ENCODE measurements at regions not wholly inside any gene's neighbourhood (a gene's known extent, or its start where the extent isn't known, plus 50 kb on each side); places are given as distances from the start of the nearest gene placed in this dataset.

- peak overlapping the region; percentile 17 to 54 for H3K4me3 ChIP-seq (ENCODE audit: low read length in 2 of 2)
Observed at GRCh38 chr17:77471984-77472461, 331.3 kb downstream of the SEC14L1 start.

GRCh38 chr17:77472468-77473310 lies 331.9 kb downstream of the SEC14L1 start:
- Histone ChIP-seq H3K9me3 (ENCODE audit: control insufficient read depth in 2 of 2, low read length in 2 of 2) (no peaks in the 10 kb centered on the region), H3K27me3 (ENCODE audit: control insufficient read depth in 1 of 2, insufficient read depth in 2 of 2, low read length in 2 of 2) (no peaks in the 10 kb centered on the region), H3K9ac (ENCODE audit: low read length in 2 of 2) (peak overlapping the region; percentile 13 to 36), H3K27ac (ENCODE audit: low read length) (peak overlapping the region; percentile 94), H3K4me3 (ENCODE audit: low read length in 2 of 2) (peak overlapping the region; percentile 17 to 54), H3K36me3 (ENCODE audit: control insufficient read depth in 2 of 2, insufficient read depth in 2 of 2, low read length in 2 of 2) (peaks cover 0 to 4% of the 10 kb centered on the region in 2 donors), H3K4me1 (ENCODE audit: control insufficient read depth, insufficient read depth, low read length) (peaks cover 77% of the 10 kb centered on the region)

More at GRCh38 chr17:77471984-77472461, 331.3 kb downstream of the SEC14L1 start:
- peak overlapping the region; percentile 13 to 36 for H3K9ac ChIP-seq (ENCODE audit: low read length in 2 of 2)
- peaks cover 72% of the 10 kb centered on the region for H3K4me1 ChIP-seq (ENCODE audit: control insufficient read depth, insufficient read depth, low read length)
- peaks cover 0 to 4% of the 10 kb centered on the region in 2 donors for H3K36me3 ChIP-seq (ENCODE audit: control insufficient read depth in 2 of 2, insufficient read depth in 2 of 2, low read length in 2 of 2)
- peak overlapping the region; percentile 94 for H3K27ac ChIP-seq (ENCODE audit: low read length)
- H3K27me3 ChIP-seq (ENCODE audit: control insufficient read depth in 1 of 2, insufficient read depth in 2 of 2, low read length in 2 of 2) = no peaks in the 10 kb centered on the region
- no peaks in the 10 kb centered on the region for H3K9me3 ChIP-seq (ENCODE audit: control insufficient read depth in 2 of 2, low read length in 2 of 2)

- H3K4me1 ChIP-seq (ENCODE audit: control insufficient read depth, insufficient read depth, low read length) = peaks cover 88% of the 10 kb centered on the region
- no peaks in the 10 kb centered on the region for H3K27me3 ChIP-seq (ENCODE audit: control insufficient read depth in 1 of 2, insufficient read depth in 2 of 2, low read length in 2 of 2)
- H3K36me3 ChIP-seq (ENCODE audit: control insufficient read depth in 2 of 2, insufficient read depth in 2 of 2, low read length in 2 of 2) = peaks cover 0 to 4% of the 10 kb centered on the region in 2 donors
- no peak overlapping the region for H3K4me3 ChIP-seq (ENCODE audit: low read length in 2 of 2)
- H3K9ac ChIP-seq (ENCODE audit: low read length in 2 of 2) = no peak overlapping the region
- H3K9me3 ChIP-seq (ENCODE audit: control insufficient read depth in 2 of 2, low read length in 2 of 2) = no peaks in the 10 kb centered on the region
- peak overlapping the region; percentile 94 for H3K27ac ChIP-seq (ENCODE audit: low read length)
Observed at GRCh38 chr17:77473615-77474226, 333.0 kb downstream of the SEC14L1 start.

- H3K9ac ChIP-seq (ENCODE audit: low read length in 2 of 2) = peak overlapping the region in 1 of 2 donors; percentile 12
- no peaks in the 10 kb centered on the region for H3K27me3 ChIP-seq (ENCODE audit: control insufficient read depth in 1 of 2, insufficient read depth in 2 of 2, low read length in 2 of 2)
- peaks cover 91% of the 10 kb centered on the region for H3K4me1 ChIP-seq (ENCODE audit: control insufficient read depth, insufficient read depth, low read length)
- peak overlapping the region; percentile 94 for H3K27ac ChIP-seq (ENCODE audit: low read length)
- peak overlapping the region in 1 of 2 donors; percentile 29 for H3K4me3 ChIP-seq (ENCODE audit: low read length in 2 of 2)
- no peaks in the 10 kb centered on the region for H3K9me3 ChIP-seq (ENCODE audit: control insufficient read depth in 2 of 2, low read length in 2 of 2)
- H3K36me3 ChIP-seq (ENCODE audit: control insufficient read depth in 2 of 2, insufficient read depth in 2 of 2, low read length in 2 of 2) = peaks cover 0 to 4% of the 10 kb centered on the region in 2 donors
Observed at GRCh38 chr17:77474292-77474988, 333.7 kb downstream of the SEC14L1 start.

GRCh38 chr17:77475016-77475976 lies 334.5 kb downstream of the SEC14L1 start:
- H3K4me1 ChIP-seq (ENCODE audit: control insufficient read depth, insufficient read depth, low read length) = peaks cover 98% of the 10 kb centered on the region
- H3K4me3 ChIP-seq (ENCODE audit: low read length in 2 of 2) = peak overlapping the region in 1 of 2 donors; percentile 40
- H3K9me3 ChIP-seq (ENCODE audit: control insufficient read depth in 2 of 2, low read length in 2 of 2) = no peaks in the 10 kb centered on the region
- peak overlapping the region; percentile 94 for H3K27ac ChIP-seq (ENCODE audit: low read length)
- no peaks in the 10 kb centered on the region for H3K27me3 ChIP-seq (ENCODE audit: control insufficient read depth in 1 of 2, insufficient read depth in 2 of 2, low read length in 2 of 2)
- peak overlapping the region; percentile 12 to 36 for H3K9ac ChIP-seq (ENCODE audit: low read length in 2 of 2)
- no peaks in the 10 kb centered on the region for H3K36me3 ChIP-seq (ENCODE audit: control insufficient read depth in 2 of 2, insufficient read depth in 2 of 2, low read length in 2 of 2)

GRCh38 chr17:77476006-77476405 lies 335.2 kb downstream of the SEC14L1 start:
- no peaks in the 10 kb centered on the region for H3K9me3 ChIP-seq (ENCODE audit: control insufficient read depth in 2 of 2, low read length in 2 of 2)
- peak overlapping the region in 1 of 2 donors; percentile 74 for H3K9ac ChIP-seq (ENCODE audit: low read length in 2 of 2)
- peak overlapping the region in 1 of 2 donors; percentile 40 for H3K4me3 ChIP-seq (ENCODE audit: low read length in 2 of 2)
- peaks cover 98% of the 10 kb centered on the region for H3K4me1 ChIP-seq (ENCODE audit: control insufficient read depth, insufficient read depth, low read length)
- H3K27ac ChIP-seq (ENCODE audit: low read length) = peak overlapping the region; percentile 94
- no peaks in the 10 kb centered on the region for H3K27me3 ChIP-seq (ENCODE audit: control insufficient read depth in 1 of 2, insufficient read depth in 2 of 2, low read length in 2 of 2)
- H3K36me3 ChIP-seq (ENCODE audit: control insufficient read depth in 2 of 2, insufficient read depth in 2 of 2, low read length in 2 of 2) = no peaks in the 10 kb centered on the region

GRCh38 chr17:77476498-77476897 lies 335.7 kb downstream of the SEC14L1 start:
- no peaks in the 10 kb centered on the region for H3K27me3 ChIP-seq (ENCODE audit: control insufficient read depth in 1 of 2, insufficient read depth in 2 of 2, low read length in 2 of 2)
- H3K4me3 ChIP-seq (ENCODE audit: low read length in 2 of 2) = peak overlapping the region in 1 of 2 donors; percentile 40
- H3K36me3 ChIP-seq (ENCODE audit: control insufficient read depth in 2 of 2, insufficient read depth in 2 of 2, low read length in 2 of 2) = no peaks in the 10 kb centered on the region
- peak overlapping the region; percentile 94 for H3K27ac ChIP-seq (ENCODE audit: low read length)
- peak overlapping the region; percentile 60 to 74 for H3K9ac ChIP-seq (ENCODE audit: low read length in 2 of 2)
- H3K9me3 ChIP-seq (ENCODE audit: control insufficient read depth in 2 of 2, low read length in 2 of 2) = no peaks in the 10 kb centered on the region
- H3K4me1 ChIP-seq (ENCODE audit: control insufficient read depth, insufficient read depth, low read length) = peaks cover 98% of the 10 kb centered on the region

GRCh38 chr17:77476931-77477805 lies 336.4 kb downstream of the SEC14L1 start:
- H3K27ac ChIP-seq (ENCODE audit: low read length) = peak overlapping the region; percentile 94
- H3K9ac ChIP-seq (ENCODE audit: low read length in 2 of 2) = peak overlapping the region; percentile 60 to 74
- no peaks in the 10 kb centered on the region for H3K9me3 ChIP-seq (ENCODE audit: control insufficient read depth in 2 of 2, low read length in 2 of 2)
- peak overlapping the region; percentile 37 to 44 for H3K4me3 ChIP-seq (ENCODE audit: low read length in 2 of 2)
- no peaks in the 10 kb centered on the region for H3K27me3 ChIP-seq (ENCODE audit: control insufficient read depth in 1 of 2, insufficient read depth in 2 of 2, low read length in 2 of 2)
- H3K36me3 ChIP-seq (ENCODE audit: control insufficient read depth in 2 of 2, insufficient read depth in 2 of 2, low read length in 2 of 2) = peaks cover under 1 to 2% of the 10 kb centered on the region in 2 donors
- H3K4me1 ChIP-seq (ENCODE audit: control insufficient read depth, insufficient read depth, low read length) = peaks cover 98% of the 10 kb centered on the region

- Histone ChIP-seq H3K27me3 (ENCODE audit: control insufficient read depth in 1 of 2, insufficient read depth in 2 of 2, low read length in 2 of 2) (no peaks in the 10 kb centered on the region), H3K9ac (ENCODE audit: low read length in 2 of 2) (peak overlapping the region in 1 of 2 donors; percentile 6), H3K9me3 (ENCODE audit: control insufficient read depth in 2 of 2, low read length in 2 of 2) (no peaks in the 10 kb centered on the region), H3K36me3 (ENCODE audit: control insufficient read depth in 2 of 2, insufficient read depth in 2 of 2, low read length in 2 of 2) (peaks cover 10 to 13% of the 10 kb centered on the region in 2 donors), H3K4me3 (ENCODE audit: low read length in 2 of 2) (no peak overlapping the region), H3K27ac (ENCODE audit: low read length) (peak overlapping the region; percentile 94), H3K4me1 (ENCODE audit: control insufficient read depth, insufficient read depth, low read length) (peaks cover 98% of the 10 kb centered on the region)
Observed at GRCh38 chr17:77478281-77478680, 337.5 kb downstream of the SEC14L1 start.
